ENCODE measurements at regions not wholly inside any gene's neighbourhood (a gene's known extent, or its start where the extent isn't known, plus 50 kb on each side); places are given as distances from the start of the nearest gene placed in this dataset.

- Histone ChIP-seq H3K4me1 (ENCODE audit: low read length) (no peaks in the 10 kb centered on the region), H4K20me1 (ENCODE audit: insufficient read depth, low read length) (no peaks in the 10 kb centered on the region), H3K27ac (ENCODE audit: low read length) (no peak overlapping the region), H3K9ac (ENCODE audit: low read length) (no peak overlapping the region), H3K79me2 (ENCODE audit: low read length) (no peaks in the 10 kb centered on the region), H3K36me3 (replicated peaks; ENCODE audit: insufficient read depth, low read length) (no peaks in the 10 kb centered on the region), H3K27me3 (replicated peaks; ENCODE audit: insufficient read depth, low read length) (no peaks in the 10 kb centered on the region), H3F3A (ENCODE audit: insufficient read depth, low read length) (no peaks in the 10 kb centered on the region), H3K4me3 (ENCODE audit: low read length) (no peak overlapping the region), H3K9me3 (replicated peaks; ENCODE audit: insufficient read depth, low read length) (no peaks in the 10 kb centered on the region), H2AFZ (ENCODE audit: low read length) (no peak overlapping the region), H3K9me2 (replicated peaks; ENCODE audit: insufficient read depth, low read length) (no peaks in the 10 kb centered on the region), H3K4me2 (ENCODE audit: low read depth, low read length) (no peak overlapping the region)
- no peak for DNase-seq
- TF ChIP-seq EZH2 (optimal IDR thresholded peaks at IDR 0.05; ENCODE audit: low read depth, low read length) (no peak), CTCF (IDR thresholded peaks at IDR 0.05; ENCODE audit: low read length) (no peak), EZH2phosphoT487 (IDR thresholded peaks at IDR 0.05; ENCODE audit: low read length) (no peak)
Measured at GRCh38 chr6:11439017-11439420, 98.5 kb upstream of the TMEM170B start.

GRCh38 chr6:11437824-11438459, 99.6 kb upstream of the TMEM170B start:
- no peaks in the 10 kb centered on the region for H3K27me3 ChIP-seq (replicated peaks; ENCODE audit: insufficient read depth, low read length)
- no peak overlapping the region for H3K4me3 ChIP-seq (ENCODE audit: low read length)
- DNase-seq = no peak
- H3K36me3 ChIP-seq (replicated peaks; ENCODE audit: insufficient read depth, low read length) = no peaks in the 10 kb centered on the region
- no peaks in the 10 kb centered on the region for H4K20me1 ChIP-seq (ENCODE audit: insufficient read depth, low read length)
- H3K4me2 ChIP-seq (ENCODE audit: low read depth, low read length) = no peak overlapping the region
- no peak overlapping the region for H2AFZ ChIP-seq (ENCODE audit: low read length)
- no peak overlapping the region for H3K27ac ChIP-seq (ENCODE audit: low read length)
- TF ChIP-seq EZH2phosphoT487 (IDR thresholded peaks at IDR 0.05; ENCODE audit: low read length) (no peak), EZH2 (optimal IDR thresholded peaks at IDR 0.05; ENCODE audit: low read depth, low read length) (no peak), CTCF (IDR thresholded peaks at IDR 0.05; ENCODE audit: low read length) (no peak)
- no peak overlapping the region for H3K9ac ChIP-seq (ENCODE audit: low read length)
- no peaks in the 10 kb centered on the region for H3K4me1 ChIP-seq (ENCODE audit: low read length)
- no peaks in the 10 kb centered on the region for H3F3A ChIP-seq (ENCODE audit: insufficient read depth, low read length)
- H3K9me2 ChIP-seq (replicated peaks; ENCODE audit: insufficient read depth, low read length) = no peaks in the 10 kb centered on the region
- no peaks in the 10 kb centered on the region for H3K9me3 ChIP-seq (replicated peaks; ENCODE audit: insufficient read depth, low read length)
- no peaks in the 10 kb centered on the region for H3K79me2 ChIP-seq (ENCODE audit: low read length)

- Histone ChIP-seq H3F3A (ENCODE audit: insufficient read depth, low read length) (no peaks in the 10 kb centered on the region), H3K36me3 (replicated peaks; ENCODE audit: insufficient read depth, low read length) (no peaks in the 10 kb centered on the region), H4K20me1 (ENCODE audit: insufficient read depth, low read length) (no peaks in the 10 kb centered on the region), H2AFZ (ENCODE audit: low read length) (no peak overlapping the region), H3K4me2 (ENCODE audit: low read depth, low read length) (no peak overlapping the region), H3K9me2 (replicated peaks; ENCODE audit: insufficient read depth, low read length) (no peaks in the 10 kb centered on the region), H3K27ac (ENCODE audit: low read length) (no peak overlapping the region), H3K27me3 (replicated peaks; ENCODE audit: insufficient read depth, low read length) (no peaks in the 10 kb centered on the region), H3K79me2 (ENCODE audit: low read length) (no peaks in the 10 kb centered on the region), H3K4me3 (ENCODE audit: low read length) (no peak overlapping the region), H3K4me1 (ENCODE audit: low read length) (no peaks in the 10 kb centered on the region), H3K9me3 (replicated peaks; ENCODE audit: insufficient read depth, low read length) (no peaks in the 10 kb centered on the region), H3K9ac (ENCODE audit: low read length) (no peak overlapping the region)
- DNase-seq = no peak
- TF ChIP-seq CTCF (IDR thresholded peaks at IDR 0.05; ENCODE audit: low read length) = no peak
- TF ChIP-seq EZH2 (optimal IDR thresholded peaks at IDR 0.05; ENCODE audit: low read depth, low read length) = no peak
- TF ChIP-seq EZH2phosphoT487 (IDR thresholded peaks at IDR 0.05; ENCODE audit: low read length) = no peak
Measured at GRCh38 chr6:11436508-11437096, 100.9 kb upstream of the TMEM170B start.
